KMS-11 (cell line): ENCODE measurements at regions not wholly inside any gene's neighbourhood (a gene's known extent, or its start where the extent isn't known, plus 50 kb on each side); places are given as distances from the start of the nearest gene placed in this dataset.

ENCODE experiments used
- H2AFZ ChIP-seq: fragments of 200-600 bp; sonication (generic); 2 replicates; pipeline ENCODE4 v1.6.1; 2016; ENCODE audit warnings: antibody characterized with exemption, mixed run types, low read depth
- H3K27ac ChIP-seq: fragments of 200-600 bp; sonication (generic); 2 replicates; pipeline ENCODE4 v1.6.1; 2016; ENCODE audit warnings: mild to moderate bottlenecking, mixed run types
- H3K27me3 ChIP-seq: fragments of 200-600 bp; sonication (generic); 2 replicates; pipeline ENCODE4 v1.6.1; 2017; ENCODE audit warnings: mild to moderate bottlenecking, low read depth, mixed run types, moderate library complexity; ENCODE audit not compliant: insufficient read depth
- H3K36me3 ChIP-seq: fragments of 200-600 bp; sonication (generic); 2 replicates; pipeline ENCODE4 v1.6.1; 2017; ENCODE audit warnings: mild to moderate bottlenecking, mixed run types; ENCODE audit not compliant: insufficient read depth
- H3K4me1 ChIP-seq: fragments of 200-600 bp; sonication (generic); 2 replicates; pipeline ENCODE4 v1.6.1; 2016; ENCODE audit warnings: mild to moderate bottlenecking, low read depth, mixed run types; ENCODE audit not compliant: poor library complexity, severe bottlenecking
- H3K4me2 ChIP-seq: fragments of 200-600 bp; sonication (generic); 2 replicates; pipeline ENCODE4 v1.7.0; 2016; ENCODE audit warnings: mild to moderate bottlenecking, mixed run types
- H3K4me3 ChIP-seq: fragments of 200-600 bp; sonication (generic); IDR thresholded peaks from 2 replicates; pipeline ENCODE4 v1.6.1; 2017; ENCODE audit warnings: low read depth, low read length, mixed read lengths; ENCODE audit not compliant: insufficient read depth
- H3K79me2 ChIP-seq: fragments of 200-600 bp; sonication (generic); 2 replicates; pipeline ENCODE4 v1.6.1; 2016; ENCODE audit warnings: low read depth, mixed run types; ENCODE audit not compliant: insufficient read depth
- H3K9ac ChIP-seq: fragments of 200-600 bp; sonication (generic); 2 replicates; pipeline ENCODE4 v1.6.1; 2016; ENCODE audit warnings: mild to moderate bottlenecking, mixed run types
- H4K20me1 ChIP-seq: fragments of 200-600 bp; sonication (generic); 2 replicates; pipeline ENCODE4 v1.6.1; 2016; ENCODE audit warnings: mild to moderate bottlenecking, mixed run types; ENCODE audit not compliant: insufficient read depth
- TF ChIP-seq, protein P1 (sequence below): fragments of 200-600 bp; sonication (generic); conservative IDR thresholded peaks from 2 replicates; pipeline ENCODE4 v1.6.1; 2017; ENCODE audit warnings: low read depth, mild to moderate bottlenecking, antibody characterized with exemption, low read length, moderate library complexity, mixed read lengths

GRCh38 chr2:167675906-167676305 lies 571.5 kb downstream of the STK39 start:
- no peak overlapping the region for H3K4me2 ChIP-seq
- no peaks in the 10 kb centered on the region for H3K4me1 ChIP-seq
- no peaks in the 10 kb centered on the region for H3K27me3 ChIP-seq
- no peak overlapping the region for H3K27ac ChIP-seq
- no peaks in the 10 kb centered on the region for H4K20me1 ChIP-seq
- H3K9ac ChIP-seq, result no peak overlapping the region
- H3K79me2 ChIP-seq, result no peaks in the 10 kb centered on the region
- TF ChIP-seq, protein P1, sequence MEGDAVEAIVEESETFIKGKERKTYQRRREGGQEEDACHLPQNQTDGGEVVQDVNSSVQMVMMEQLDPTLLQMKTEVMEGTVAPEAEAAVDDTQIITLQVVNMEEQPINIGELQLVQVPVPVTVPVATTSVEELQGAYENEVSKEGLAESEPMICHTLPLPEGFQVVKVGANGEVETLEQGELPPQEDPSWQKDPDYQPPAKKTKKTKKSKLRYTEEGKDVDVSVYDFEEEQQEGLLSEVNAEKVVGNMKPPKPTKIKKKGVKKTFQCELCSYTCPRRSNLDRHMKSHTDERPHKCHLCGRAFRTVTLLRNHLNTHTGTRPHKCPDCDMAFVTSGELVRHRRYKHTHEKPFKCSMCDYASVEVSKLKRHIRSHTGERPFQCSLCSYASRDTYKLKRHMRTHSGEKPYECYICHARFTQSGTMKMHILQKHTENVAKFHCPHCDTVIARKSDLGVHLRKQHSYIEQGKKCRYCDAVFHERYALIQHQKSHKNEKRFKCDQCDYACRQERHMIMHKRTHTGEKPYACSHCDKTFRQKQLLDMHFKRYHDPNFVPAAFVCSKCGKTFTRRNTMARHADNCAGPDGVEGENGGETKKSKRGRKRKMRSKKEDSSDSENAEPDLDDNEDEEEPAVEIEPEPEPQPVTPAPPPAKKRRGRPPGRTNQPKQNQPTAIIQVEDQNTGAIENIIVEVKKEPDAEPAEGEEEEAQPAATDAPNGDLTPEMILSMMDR, result no peak
- H3K4me3 ChIP-seq, result no peak overlapping the region
- no peaks in the 10 kb centered on the region for H3K36me3 ChIP-seq
- no peak overlapping the region for H2AFZ ChIP-seq

- TF ChIP-seq, protein P1, result no peak
- H3K27ac ChIP-seq, result no peak overlapping the region
- no peak overlapping the region for H3K4me3 ChIP-seq
- H4K20me1 ChIP-seq, result no peaks in the 10 kb centered on the region
- H3K27me3 ChIP-seq, result no peaks in the 10 kb centered on the region
- no peaks in the 10 kb centered on the region for H3K79me2 ChIP-seq
- H3K9ac ChIP-seq, result no peak overlapping the region
- H3K36me3 ChIP-seq, result no peaks in the 10 kb centered on the region
- no peak overlapping the region for H2AFZ ChIP-seq
- H3K4me1 ChIP-seq, result no peaks in the 10 kb centered on the region
- no peak overlapping the region for H3K4me2 ChIP-seq
Measured at GRCh38 chr2:167670588-167670987, 576.8 kb downstream of the STK39 start.

DNA sequence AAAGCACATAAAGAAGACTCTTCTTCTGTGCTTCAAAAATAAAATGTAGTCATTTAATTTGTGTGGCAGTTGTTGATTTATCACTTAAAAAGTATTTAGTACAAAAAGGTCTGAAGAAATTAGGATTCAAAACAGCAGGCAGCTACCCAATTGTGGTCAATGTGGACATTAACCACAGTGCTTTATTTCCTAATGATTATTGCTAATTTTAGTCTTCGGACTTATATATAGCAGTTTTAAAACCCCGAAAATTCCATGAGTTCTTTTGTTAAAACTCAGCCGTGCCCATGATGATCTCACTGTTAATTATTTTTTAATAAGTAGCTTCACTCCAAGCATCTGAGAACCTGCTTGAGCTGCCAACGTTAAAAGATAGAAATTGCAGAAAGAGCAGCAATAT lies 594.3 kb downstream of the STK39 start:
- no peaks in the 10 kb centered on the region for H3K4me1 ChIP-seq
- H3K27ac ChIP-seq, result no peak overlapping the region
- H3K36me3 ChIP-seq, result no peaks in the 10 kb centered on the region
- TF ChIP-seq, protein P1, result no peak
- no peaks in the 10 kb centered on the region for H3K27me3 ChIP-seq
- H2AFZ ChIP-seq, result no peak overlapping the region
- H3K4me2 ChIP-seq, result no peak overlapping the region
- H3K9ac ChIP-seq, result no peak overlapping the region
- no peaks in the 10 kb centered on the region for H4K20me1 ChIP-seq
- H3K4me3 ChIP-seq, result no peak overlapping the region
- no peaks in the 10 kb centered on the region for H3K79me2 ChIP-seq

GRCh38 chr2:167652401-167652800 lies 595.0 kb downstream of the STK39 start:
- TF ChIP-seq, protein P1, result no peak
- H4K20me1 ChIP-seq, result no peaks in the 10 kb centered on the region
- no peaks in the 10 kb centered on the region for H3K36me3 ChIP-seq
- H2AFZ ChIP-seq, result no peak overlapping the region
- no peak overlapping the region for H3K27ac ChIP-seq
- H3K79me2 ChIP-seq, result no peaks in the 10 kb centered on the region
- no peak overlapping the region for H3K9ac ChIP-seq
- no peak overlapping the region for H3K4me3 ChIP-seq
- no peaks in the 10 kb centered on the region for H3K27me3 ChIP-seq
- no peaks in the 10 kb centered on the region for H3K4me1 ChIP-seq
- H3K4me2 ChIP-seq, result no peak overlapping the region
